Neural progenitor cell (in vitro differentiated cells): ENCODE measurements at regions not wholly inside any gene's neighbourhood (a gene's known extent, or its start where the extent isn't known, plus 50 kb on each side); places are given as distances from the start of the nearest gene placed in this dataset. TPM values are rescaled to one million over a fixed set of nuclear protein-coding genes. Genes with fewer than 3 reads are reported as not detected.

ENCODE experiments used
- microRNA-seq: library from miRNA; unstranded; fragments of <30 nt; microRNA quantifications from one replicate; pipeline ENCODE4, GENCODE V29; 2016
- small RNA-seq: library from RNA; depleted of rRNA; stranded (forward); fragments of <200 nt; gene quantifications from one replicate; pipeline ENCODE3, GENCODE V24; 2015

Small RNA genes lying in the stretch of these regions (microRNA-seq; reads per million reads assigned to microRNA genes)
- gene MIR6074, result not detected

Small RNA genes lying in the stretch of these regions (small RNA-seq; reads per million reads assigned to genes)
- gene MIR6074 (not detected), gene RNA5SP362 (not detected)
